Neural cell (in vitro differentiated cells): ENCODE measurements at regions not wholly inside any gene's neighbourhood (a gene's known extent, or its start where the extent isn't known, plus 50 kb on each side); places are given as distances from the start of the nearest gene placed in this dataset.

ENCODE experiments used
- EZH2 ChIP-seq: fragments of 200-600, 300-800 bp; shearing (Covaris generic), sonication (generic); IDR thresholded peaks from 2 replicates; pipeline ENCODE4 v1.6.1; 2014; ENCODE audit warnings: antibody characterized with exemption, low read length, borderline replicate concordance, mild to moderate bottlenecking; ENCODE audit not compliant: insufficient read depth, poor library complexity, severe bottlenecking
- RAD21 ChIP-seq: fragments of 450-650 bp; conservative IDR thresholded peaks from 2 replicates; pipeline ENCODE4 v1.6.1; 2014; ENCODE audit warnings: antibody characterized with exemption, mild to moderate bottlenecking, moderate library complexity
- TF ChIP-seq, protein P1 (sequence below): fragments of 450-650 bp; IDR thresholded peaks from 2 replicates; pipeline ENCODE4 v1.5.1; 2014; ENCODE audit warnings: antibody characterized with exemption, mild to moderate bottlenecking, moderate library complexity; ENCODE audit not compliant: poor library complexity, severe bottlenecking

DNA sequence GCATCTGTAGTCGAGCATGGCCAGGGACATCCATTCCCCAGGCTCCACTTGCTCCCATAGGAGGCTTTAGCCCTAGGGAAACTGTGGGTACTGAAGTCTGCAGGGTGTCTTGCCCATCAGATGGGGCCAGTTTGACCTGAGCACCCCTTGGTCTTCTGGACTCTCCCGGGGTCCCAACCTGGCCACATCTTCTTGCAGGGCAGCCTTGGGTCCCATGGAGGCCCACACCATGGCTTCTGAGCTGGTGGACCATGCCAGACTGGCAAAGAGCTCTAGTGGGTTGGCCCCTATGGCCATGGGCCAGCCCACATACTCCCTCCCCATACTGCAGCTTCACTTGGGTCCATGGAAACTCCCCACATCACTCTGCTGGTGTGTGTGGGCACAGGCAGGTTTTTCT is 154.4 kb upstream of the PRLR start:
- TF ChIP-seq, protein P1, sequence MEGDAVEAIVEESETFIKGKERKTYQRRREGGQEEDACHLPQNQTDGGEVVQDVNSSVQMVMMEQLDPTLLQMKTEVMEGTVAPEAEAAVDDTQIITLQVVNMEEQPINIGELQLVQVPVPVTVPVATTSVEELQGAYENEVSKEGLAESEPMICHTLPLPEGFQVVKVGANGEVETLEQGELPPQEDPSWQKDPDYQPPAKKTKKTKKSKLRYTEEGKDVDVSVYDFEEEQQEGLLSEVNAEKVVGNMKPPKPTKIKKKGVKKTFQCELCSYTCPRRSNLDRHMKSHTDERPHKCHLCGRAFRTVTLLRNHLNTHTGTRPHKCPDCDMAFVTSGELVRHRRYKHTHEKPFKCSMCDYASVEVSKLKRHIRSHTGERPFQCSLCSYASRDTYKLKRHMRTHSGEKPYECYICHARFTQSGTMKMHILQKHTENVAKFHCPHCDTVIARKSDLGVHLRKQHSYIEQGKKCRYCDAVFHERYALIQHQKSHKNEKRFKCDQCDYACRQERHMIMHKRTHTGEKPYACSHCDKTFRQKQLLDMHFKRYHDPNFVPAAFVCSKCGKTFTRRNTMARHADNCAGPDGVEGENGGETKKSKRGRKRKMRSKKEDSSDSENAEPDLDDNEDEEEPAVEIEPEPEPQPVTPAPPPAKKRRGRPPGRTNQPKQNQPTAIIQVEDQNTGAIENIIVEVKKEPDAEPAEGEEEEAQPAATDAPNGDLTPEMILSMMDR, result no peak
- TF ChIP-seq EZH2 (no peak), RAD21 (no peak)
